ENCODE measurements at regions not wholly inside any gene's neighbourhood (a gene's known extent, or its start where the extent isn't known, plus 50 kb on each side); places are given as distances from the start of the nearest gene placed in this dataset.

DNA sequence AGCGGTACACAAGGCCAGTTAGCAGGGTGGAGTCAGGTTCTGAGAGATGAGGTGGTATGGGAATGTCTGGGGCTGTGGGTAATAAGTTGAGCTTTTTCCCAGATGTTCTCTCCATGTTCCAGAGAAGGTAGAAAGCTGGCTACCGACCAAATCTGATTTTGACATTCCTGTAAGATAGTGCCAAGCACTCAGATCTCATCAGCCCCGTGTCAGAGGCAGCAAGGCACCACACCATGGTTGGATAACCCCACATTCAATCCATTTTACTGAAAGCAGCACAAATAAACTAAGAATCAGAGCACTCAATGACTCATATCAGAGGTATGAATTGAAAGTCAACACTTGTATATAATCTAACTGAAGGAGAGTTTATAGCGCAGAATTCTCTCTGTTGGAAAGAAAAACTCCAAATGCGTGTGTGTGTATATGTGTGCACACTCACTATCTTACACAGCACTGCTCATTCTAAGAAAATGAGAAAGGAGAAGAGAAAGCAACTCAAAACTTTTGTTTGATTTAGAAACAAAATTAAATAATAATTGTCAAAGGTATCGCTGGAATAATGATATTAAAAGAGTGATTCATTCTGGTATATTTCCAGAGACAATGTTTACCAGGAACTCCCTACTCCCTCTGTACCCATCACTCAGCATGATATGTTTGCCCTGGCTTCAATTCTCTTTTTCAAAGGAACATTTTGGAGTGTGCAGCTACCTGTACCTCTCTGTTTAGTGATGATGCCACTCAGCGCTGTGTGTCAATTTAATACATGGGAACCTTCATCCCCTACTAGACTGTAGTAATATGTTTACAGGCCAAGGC is 375.1 kb upstream of the ID2 start:
- Mint-ChIP-seq H3K27ac (no peak overlapping the region), H3K4me1 (peaks cover 50% of the 10 kb centered on the region), H3K27me3 (ENCODE audit: insufficient read depth, low read depth) (peaks cover 19% of the 10 kb centered on the region), H3K36me3 (no peaks in the 10 kb centered on the region), H3K4me3 (no peak overlapping the region), H3K9me3 (peaks cover 10% of the 10 kb centered on the region)
- Histone ChIP-seq H3K9me3 (ENCODE audit: low read depth) (no peaks in the 10 kb centered on the region), H3K4me1 (peaks cover 1% of the 10 kb centered on the region), H3K27me3 (no peaks in the 10 kb centered on the region), H3F3A (ENCODE audit: low read depth) (no peaks in the 10 kb centered on the region), H3K36me3 (no peaks in the 10 kb centered on the region), H3K4me3 (no peak overlapping the region), H3K27ac (no peak overlapping the region), H3K4me2 (no peak overlapping the region), H4K20me1 (ENCODE audit: low read depth) (no peaks in the 10 kb centered on the region), H3K79me2 (ENCODE audit: low read depth) (no peaks in the 10 kb centered on the region), H3K9ac (no peak overlapping the region), H2AFZ (replicated peaks) (no peak overlapping the region)
- TF ChIP-seq, protein P1, sequence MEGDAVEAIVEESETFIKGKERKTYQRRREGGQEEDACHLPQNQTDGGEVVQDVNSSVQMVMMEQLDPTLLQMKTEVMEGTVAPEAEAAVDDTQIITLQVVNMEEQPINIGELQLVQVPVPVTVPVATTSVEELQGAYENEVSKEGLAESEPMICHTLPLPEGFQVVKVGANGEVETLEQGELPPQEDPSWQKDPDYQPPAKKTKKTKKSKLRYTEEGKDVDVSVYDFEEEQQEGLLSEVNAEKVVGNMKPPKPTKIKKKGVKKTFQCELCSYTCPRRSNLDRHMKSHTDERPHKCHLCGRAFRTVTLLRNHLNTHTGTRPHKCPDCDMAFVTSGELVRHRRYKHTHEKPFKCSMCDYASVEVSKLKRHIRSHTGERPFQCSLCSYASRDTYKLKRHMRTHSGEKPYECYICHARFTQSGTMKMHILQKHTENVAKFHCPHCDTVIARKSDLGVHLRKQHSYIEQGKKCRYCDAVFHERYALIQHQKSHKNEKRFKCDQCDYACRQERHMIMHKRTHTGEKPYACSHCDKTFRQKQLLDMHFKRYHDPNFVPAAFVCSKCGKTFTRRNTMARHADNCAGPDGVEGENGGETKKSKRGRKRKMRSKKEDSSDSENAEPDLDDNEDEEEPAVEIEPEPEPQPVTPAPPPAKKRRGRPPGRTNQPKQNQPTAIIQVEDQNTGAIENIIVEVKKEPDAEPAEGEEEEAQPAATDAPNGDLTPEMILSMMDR (IDR thresholded peaks at IDR 0.05), result no peak
- no peak for TF ChIP-seq EZH2phosphoT487 (IDR thresholded peaks at IDR 0.05)
- no peak for TF ChIP-seq EZH2 (IDR thresholded peaks at IDR 0.05)
- DNase-seq (ENCODE audit: low spot score), result no peak

DNA sequence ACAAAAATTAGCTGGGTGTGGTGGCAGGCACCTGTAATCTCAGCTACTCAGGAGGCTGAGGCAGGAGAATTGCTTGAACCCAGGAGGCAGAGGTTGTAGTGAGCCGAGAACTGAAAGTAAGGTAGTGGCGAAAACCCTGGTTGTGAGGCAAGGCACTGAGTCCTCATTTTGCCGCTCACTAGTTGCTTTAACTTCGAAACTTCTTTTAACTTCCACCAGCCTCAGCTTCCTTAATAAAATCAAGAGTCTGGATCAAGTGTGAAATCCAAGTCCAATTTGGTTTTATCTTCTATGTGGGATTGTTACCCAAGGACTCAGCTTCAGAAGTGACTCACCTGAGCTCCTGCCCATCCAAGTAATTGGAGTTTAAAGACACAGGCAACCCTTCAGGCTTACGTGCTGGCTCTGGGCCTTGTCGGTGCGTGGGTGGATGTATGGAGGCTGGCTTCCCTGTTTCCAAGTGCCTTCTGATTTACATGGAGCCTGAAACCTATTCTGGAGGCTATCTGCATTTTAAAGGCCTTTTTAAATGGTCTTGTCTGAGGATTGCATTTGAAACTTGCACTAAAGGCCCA is 374.2 kb upstream of the ID2 start:
- H4K20me1 ChIP-seq (ENCODE audit: low read depth), result no peaks in the 10 kb centered on the region
- no peaks in the 10 kb centered on the region for H3F3A ChIP-seq (ENCODE audit: low read depth)
- no peak overlapping the region for H3K4me3 ChIP-seq
- no peak overlapping the region for H3K4me3 Mint-ChIP-seq
- peaks cover 56% of the 10 kb centered on the region for H3K4me1 Mint-ChIP-seq
- no peaks in the 10 kb centered on the region for H3K27me3 ChIP-seq
- H3K79me2 ChIP-seq (ENCODE audit: low read depth), result no peaks in the 10 kb centered on the region
- H3K27ac Mint-ChIP-seq, result no peak overlapping the region
- peaks cover 11% of the 10 kb centered on the region for H3K4me1 ChIP-seq
- no peaks in the 10 kb centered on the region for H3K9me3 ChIP-seq (ENCODE audit: low read depth)
- H3K4me2 ChIP-seq, result no peak overlapping the region
- TF ChIP-seq, protein P1 (IDR thresholded peaks at IDR 0.05), result no peak
- TF ChIP-seq EZH2phosphoT487 (IDR thresholded peaks at IDR 0.05), result no peak
- TF ChIP-seq EZH2 (IDR thresholded peaks at IDR 0.05), result no peak
- no peaks in the 10 kb centered on the region for H3K36me3 Mint-ChIP-seq
- H3K9me3 Mint-ChIP-seq, result peaks cover 13% of the 10 kb centered on the region
- peaks cover 19% of the 10 kb centered on the region for H3K27me3 Mint-ChIP-seq (ENCODE audit: insufficient read depth, low read depth)
- no peak overlapping the region for H3K27ac ChIP-seq
- DNase-seq (ENCODE audit: low spot score), result no peak
- no peak overlapping the region for H3K9ac ChIP-seq
- H2AFZ ChIP-seq (replicated peaks), result no peak overlapping the region
- H3K36me3 ChIP-seq, result no peaks in the 10 kb centered on the region

DNA sequence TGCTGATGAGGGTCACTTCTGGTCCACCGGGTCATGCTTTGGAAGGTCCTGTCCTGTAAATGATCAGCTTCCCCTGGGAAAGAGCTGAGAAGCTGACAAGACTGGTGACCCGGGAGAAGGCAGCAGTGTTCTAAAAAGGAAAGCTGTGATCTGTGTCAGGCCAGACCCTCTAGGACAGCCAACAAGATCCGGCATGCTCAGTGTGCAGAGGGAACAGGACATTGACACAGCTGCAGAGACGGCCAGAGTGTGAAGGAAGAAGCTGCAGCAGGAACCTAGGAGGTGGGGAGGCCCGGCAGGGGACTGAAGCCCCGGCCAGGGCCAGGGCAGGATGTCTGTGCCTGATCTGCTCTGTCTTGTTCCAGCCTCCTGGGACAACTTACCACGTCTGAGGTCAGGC is 372.7 kb upstream of the ID2 start:
- Histone ChIP-seq H3F3A (ENCODE audit: low read depth) (no peaks in the 10 kb centered on the region), H4K20me1 (ENCODE audit: low read depth) (no peaks in the 10 kb centered on the region), H3K27ac (no peak overlapping the region), H3K27me3 (no peaks in the 10 kb centered on the region), H3K9me3 (ENCODE audit: low read depth) (no peaks in the 10 kb centered on the region), H3K4me3 (no peak overlapping the region), H3K79me2 (ENCODE audit: low read depth) (no peaks in the 10 kb centered on the region), H2AFZ (replicated peaks) (no peak overlapping the region), H3K36me3 (no peaks in the 10 kb centered on the region), H3K9ac (no peak overlapping the region), H3K4me2 (no peak overlapping the region), H3K4me1 (peaks cover 20% of the 10 kb centered on the region)
- Mint-ChIP-seq H3K9me3 (peaks cover 8% of the 10 kb centered on the region), H3K27me3 (ENCODE audit: insufficient read depth, low read depth) (peaks cover 15% of the 10 kb centered on the region), H3K27ac (peak overlapping the region; percentile 87), H3K36me3 (no peaks in the 10 kb centered on the region), H3K4me1 (peaks cover 57% of the 10 kb centered on the region), H3K4me3 (no peak overlapping the region)
- DNase-seq (ENCODE audit: low spot score), result no peak
- no peak for TF ChIP-seq EZH2 (IDR thresholded peaks at IDR 0.05)
- TF ChIP-seq, protein P1 (IDR thresholded peaks at IDR 0.05), result no peak
- TF ChIP-seq EZH2phosphoT487 (IDR thresholded peaks at IDR 0.05), result no peak
